Prostate gland (tissue), 2 donors: ENCODE measurements at regions not wholly inside any gene's neighbourhood (a gene's known extent, or its start where the extent isn't known, plus 50 kb on each side); places are given as distances from the start of the nearest gene placed in this dataset.
"Not testable (repeated sequence)": the region's sequence is repeated elsewhere in the genome, so short reads cannot be mapped to it uniquely, and the experiment has no call there.

Experiments
- CTCF ChIP-seq, 4 experiments: fragments of 200-600 bp in 2 of 4; fragments of 450-650 bp in 2 of 4; sonication (generic) in 2 of 4; IDR thresholded peaks; 1 replicate in 3 of 4; 2 replicates in 1 of 4; pipeline ENCODE4 v1.5.1; 2016 to 2019; ENCODE audit warnings: antibody characterized with exemption in 4 of 4, mild to moderate bottlenecking in 2 of 4, moderate library complexity in 2 of 4
- POLR2A ChIP-seq: fragments of 450-650 bp; IDR thresholded peaks from one replicate; pipeline ENCODE4 v1.6.1; 2016; ENCODE audit warnings: antibody characterized with exemption, mild to moderate bottlenecking
- POLR2AphosphoS5 ChIP-seq: sonication (generic); formaldehyde crosslinking; IDR thresholded peaks from one replicate; pipeline ENCODE4 v1.6.1; 2017; ENCODE audit warnings: antibody characterized with exemption

GRCh38 chrX:17941171-17941570 lies 80.1 kb upstream of the RAI2 start:
- TF ChIP-seq POLR2A; CTCF (IDR thresholded peaks at IDR 0.05); POLR2AphosphoS5: not testable (repeated sequence)
